ENCODE measurements at regions not wholly inside any gene's neighbourhood (a gene's known extent, or its start where the extent isn't known, plus 50 kb on each side); places are given as distances from the start of the nearest gene placed in this dataset.

DNA sequence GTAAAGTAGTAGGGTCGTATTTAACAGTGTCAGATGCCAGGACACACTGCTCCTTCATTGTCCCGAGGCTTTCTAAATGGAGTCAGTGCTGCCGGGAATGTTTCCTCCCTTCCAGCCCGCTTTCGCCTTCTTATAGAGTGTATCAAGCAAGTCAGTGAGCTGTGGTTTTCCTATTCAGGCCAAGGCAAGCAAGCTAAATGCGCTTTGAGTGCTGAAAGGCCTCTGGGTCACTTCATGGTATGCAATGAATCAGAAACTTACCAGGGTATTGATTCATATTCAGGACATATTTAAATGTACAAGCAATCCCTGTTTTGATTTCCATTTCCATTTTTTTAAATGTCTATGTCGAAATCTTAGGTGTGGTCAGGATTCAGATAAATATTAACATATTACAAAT is 327.9 kb upstream of the SOX9 start (continued):
- TF ChIP-seq ZNF462 (CRISPR knock-in tag; IDR thresholded peaks at IDR 0.05): no peak
- TF ChIP-seq ZNF114 (CRISPR knock-in tag; IDR thresholded peaks at IDR 0.05): no peak
- TF ChIP-seq STAT1 (IDR thresholded peaks at IDR 0.05; ENCODE audit: unreplicated experiment): no peak
- no peak for TF ChIP-seq ZNF331 (CRISPR knock-in tag; IDR thresholded peaks at IDR 0.05; ENCODE audit: low read depth)
- TF ChIP-seq, protein P1, sequence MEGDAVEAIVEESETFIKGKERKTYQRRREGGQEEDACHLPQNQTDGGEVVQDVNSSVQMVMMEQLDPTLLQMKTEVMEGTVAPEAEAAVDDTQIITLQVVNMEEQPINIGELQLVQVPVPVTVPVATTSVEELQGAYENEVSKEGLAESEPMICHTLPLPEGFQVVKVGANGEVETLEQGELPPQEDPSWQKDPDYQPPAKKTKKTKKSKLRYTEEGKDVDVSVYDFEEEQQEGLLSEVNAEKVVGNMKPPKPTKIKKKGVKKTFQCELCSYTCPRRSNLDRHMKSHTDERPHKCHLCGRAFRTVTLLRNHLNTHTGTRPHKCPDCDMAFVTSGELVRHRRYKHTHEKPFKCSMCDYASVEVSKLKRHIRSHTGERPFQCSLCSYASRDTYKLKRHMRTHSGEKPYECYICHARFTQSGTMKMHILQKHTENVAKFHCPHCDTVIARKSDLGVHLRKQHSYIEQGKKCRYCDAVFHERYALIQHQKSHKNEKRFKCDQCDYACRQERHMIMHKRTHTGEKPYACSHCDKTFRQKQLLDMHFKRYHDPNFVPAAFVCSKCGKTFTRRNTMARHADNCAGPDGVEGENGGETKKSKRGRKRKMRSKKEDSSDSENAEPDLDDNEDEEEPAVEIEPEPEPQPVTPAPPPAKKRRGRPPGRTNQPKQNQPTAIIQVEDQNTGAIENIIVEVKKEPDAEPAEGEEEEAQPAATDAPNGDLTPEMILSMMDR (conservative IDR thresholded peaks at IDR 0.05; ENCODE audit: low read depth in 2 of 2): no peak
- no peak for TF ChIP-seq REST (IDR thresholded peaks at IDR 0.05; ENCODE audit: unreplicated experiment)
- TF ChIP-seq POLR2AphosphoS5 (IDR thresholded peaks at IDR 0.05; ENCODE audit: low read depth): no peak

Data from GM23338 (cell line).